Central memory CD8-positive, alpha-beta T cell (primary cell): ENCODE measurements at regions not wholly inside any gene's neighbourhood (a gene's known extent, or its start where the extent isn't known, plus 50 kb on each side); places are given as distances from the start of the nearest gene placed in this dataset.
"Not testable (repeated sequence)": the region's sequence is repeated elsewhere in the genome, so short reads cannot be mapped to it uniquely, and the experiment has no call there.

Experiments
- ATAC-seq: fragments of 150-1000 bp; cut with Tn5 transposase; replicated peaks from 2 replicates; pipeline ENCODE4 v1.10.0; 2022; ENCODE audit warnings: mild to moderate bottlenecking, moderate FRiP score, moderate number of reproducible peaks; ENCODE audit not compliant: poor library complexity, severe bottlenecking; ENCODE audit errors: extremely low read depth
- DNase-seq, 2 donors: peaks; one replicate each; pipeline ENCODE4 v3.0.0; 2021; ENCODE audit warnings: low spot score in 2 of 2
- H3K27ac Mint-ChIP-seq: one replicate; pipeline ENCODE4 v1.8.0; 2022; ENCODE audit warnings: low read depth, mild to moderate bottlenecking, moderate library complexity, mixed read lengths
- H3K27me3 Mint-ChIP-seq: one replicate; pipeline ENCODE4 v1.8.0; 2022; ENCODE audit warnings: mixed read lengths
- H3K36me3 Mint-ChIP-seq: one replicate; pipeline ENCODE4 v1.8.0; 2022; ENCODE audit warnings: mild to moderate bottlenecking, moderate library complexity, mixed read lengths; ENCODE audit not compliant: insufficient read depth
- H3K4me1 Mint-ChIP-seq: one replicate; pipeline ENCODE4 v1.8.0; 2022; ENCODE audit warnings: mixed read lengths
- H3K4me3 Mint-ChIP-seq: one replicate; pipeline ENCODE4 v1.8.0; 2022; ENCODE audit warnings: mild to moderate bottlenecking, moderate library complexity, mixed read lengths
- H3K9me3 Mint-ChIP-seq: one replicate; pipeline ENCODE4 v1.8.0; 2022; ENCODE audit warnings: mixed read lengths

GRCh38 chr5:90051756-90052155, 357.8 kb downstream of the CETN3 start:
- Mint-ChIP-seq H3K27me3 (no peaks in the 10 kb centered on the region), H3K36me3 (no peaks in the 10 kb centered on the region), H3K27ac (no peak overlapping the region), H3K9me3 (peaks cover 10% of the 10 kb centered on the region), H3K4me3 (no peak overlapping the region), H3K4me1 (no peaks in the 10 kb centered on the region)
- no peak for DNase-seq
- no peak for ATAC-seq

DNA sequence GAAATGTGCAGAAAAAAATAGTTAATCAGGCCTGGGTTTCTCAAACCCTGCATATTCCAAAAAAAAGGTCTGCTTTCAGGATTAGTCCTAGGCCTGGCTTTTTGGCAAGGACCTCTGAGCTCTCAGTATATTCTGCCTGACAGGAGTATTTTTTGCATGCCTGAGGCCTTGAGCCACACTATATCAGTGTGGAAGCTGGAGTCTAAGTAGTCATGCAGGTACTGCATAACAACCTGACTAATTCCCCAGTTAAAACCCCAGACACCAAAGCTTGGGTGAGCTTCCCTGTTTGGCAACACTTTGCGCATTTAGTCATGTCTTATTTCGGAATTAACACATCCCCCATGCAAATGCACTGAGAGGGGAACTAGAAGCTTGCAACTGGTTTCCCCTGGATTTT, 359.5 kb downstream of the CETN3 start:
- H3K36me3 Mint-ChIP-seq, result no peaks in the 10 kb centered on the region
- H3K9me3 Mint-ChIP-seq, result peaks cover 12% of the 10 kb centered on the region
- ATAC-seq (no peak), DNase-seq (no peak)
- no peaks in the 10 kb centered on the region for H3K4me1 Mint-ChIP-seq
- H3K27me3 Mint-ChIP-seq, result no peaks in the 10 kb centered on the region
- no peak overlapping the region for H3K4me3 Mint-ChIP-seq
- no peak overlapping the region for H3K27ac Mint-ChIP-seq

DNA sequence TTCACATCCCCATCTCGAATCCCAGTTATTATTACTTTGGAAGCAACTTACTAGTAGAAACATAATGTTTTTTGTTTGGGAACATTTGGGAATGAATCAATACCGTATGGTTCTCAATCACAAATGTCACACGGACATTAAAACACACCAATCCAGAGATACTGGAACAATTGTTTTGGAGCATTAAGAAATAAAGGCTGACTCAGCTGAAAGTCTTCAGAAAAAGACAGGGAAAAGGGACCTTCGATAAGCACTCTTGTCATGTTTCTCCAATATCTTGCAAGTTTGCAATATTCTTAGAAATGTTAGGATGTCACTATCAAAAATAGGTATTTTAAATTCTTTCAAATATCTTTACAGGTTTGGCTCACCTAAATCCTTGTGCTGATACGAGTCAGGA, 362.4 kb downstream of the CETN3 start:
- Mint-ChIP-seq H3K4me1 (no peaks in the 10 kb centered on the region), H3K27me3 (no peaks in the 10 kb centered on the region), H3K4me3 (no peak overlapping the region), H3K9me3 (peaks cover 21% of the 10 kb centered on the region), H3K36me3 (no peaks in the 10 kb centered on the region), H3K27ac (no peak overlapping the region)
- no peak for DNase-seq
- ATAC-seq, result no peak

DNA sequence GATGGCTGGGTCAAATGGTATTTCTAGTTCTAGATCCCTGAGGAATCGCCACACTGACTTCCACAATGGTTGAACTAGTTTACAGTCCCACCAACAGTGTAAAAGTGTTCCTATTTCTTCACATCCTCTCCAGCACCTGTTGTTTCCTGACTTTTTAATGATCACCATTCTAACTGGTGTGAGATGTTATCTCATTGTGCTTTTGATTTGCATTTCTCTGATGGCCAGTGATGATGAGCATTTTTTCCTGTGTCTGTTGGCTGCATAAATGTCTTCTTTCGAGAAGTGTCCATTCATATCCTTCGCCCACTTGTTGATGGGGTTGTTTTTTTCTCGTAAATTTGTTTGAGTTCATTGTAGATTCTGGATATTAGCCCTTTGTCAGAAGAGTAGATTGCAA, 369.5 kb downstream of the CETN3 start:
- DNase-seq, H3K27me3 Mint-ChIP-seq, H3K4me1 Mint-ChIP-seq, H3K27ac Mint-ChIP-seq, H3K36me3 Mint-ChIP-seq, H3K4me3 Mint-ChIP-seq, ATAC-seq: not testable (repeated sequence)
- H3K9me3 Mint-ChIP-seq, result peaks cover 26% of the 10 kb centered on the region

DNA sequence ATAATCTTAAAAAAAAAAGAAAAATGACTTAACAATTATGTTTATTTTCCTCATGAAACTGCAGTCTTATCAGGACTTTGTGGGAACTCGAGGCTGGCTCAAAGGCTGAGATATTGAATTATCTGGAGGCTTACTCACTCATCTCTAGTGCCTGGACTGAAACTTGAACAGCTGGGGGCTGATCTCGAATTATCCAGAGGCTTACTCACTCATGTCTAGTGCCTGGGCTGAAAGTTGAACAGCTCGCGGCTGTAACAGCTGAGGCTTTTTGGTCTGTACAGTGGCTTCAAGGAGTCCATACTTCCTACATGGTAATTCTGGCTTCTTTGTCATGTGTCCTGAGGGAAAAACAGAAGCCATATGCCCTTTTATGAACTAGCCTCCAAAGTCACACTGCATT, 371.9 kb downstream of the CETN3 start:
- Mint-ChIP-seq H3K27ac (no peak overlapping the region), H3K4me1 (no peaks in the 10 kb centered on the region), H3K9me3 (peaks cover 33% of the 10 kb centered on the region), H3K4me3 (no peak overlapping the region), H3K36me3 (no peaks in the 10 kb centered on the region), H3K27me3 (no peaks in the 10 kb centered on the region)
- DNase-seq, result no peak
- ATAC-seq, result no peak

- no peaks in the 10 kb centered on the region for H3K27me3 Mint-ChIP-seq
- peaks cover 9% of the 10 kb centered on the region for H3K9me3 Mint-ChIP-seq
- DNase-seq (no peak), ATAC-seq (no peak)
- no peak overlapping the region for H3K27ac Mint-ChIP-seq
- H3K4me1 Mint-ChIP-seq, result no peaks in the 10 kb centered on the region
- no peaks in the 10 kb centered on the region for H3K36me3 Mint-ChIP-seq
- no peak overlapping the region for H3K4me3 Mint-ChIP-seq
These were observed 386.9 kb downstream of the CETN3 start for GRCh38 chr5:90022711-90023053.

DNA sequence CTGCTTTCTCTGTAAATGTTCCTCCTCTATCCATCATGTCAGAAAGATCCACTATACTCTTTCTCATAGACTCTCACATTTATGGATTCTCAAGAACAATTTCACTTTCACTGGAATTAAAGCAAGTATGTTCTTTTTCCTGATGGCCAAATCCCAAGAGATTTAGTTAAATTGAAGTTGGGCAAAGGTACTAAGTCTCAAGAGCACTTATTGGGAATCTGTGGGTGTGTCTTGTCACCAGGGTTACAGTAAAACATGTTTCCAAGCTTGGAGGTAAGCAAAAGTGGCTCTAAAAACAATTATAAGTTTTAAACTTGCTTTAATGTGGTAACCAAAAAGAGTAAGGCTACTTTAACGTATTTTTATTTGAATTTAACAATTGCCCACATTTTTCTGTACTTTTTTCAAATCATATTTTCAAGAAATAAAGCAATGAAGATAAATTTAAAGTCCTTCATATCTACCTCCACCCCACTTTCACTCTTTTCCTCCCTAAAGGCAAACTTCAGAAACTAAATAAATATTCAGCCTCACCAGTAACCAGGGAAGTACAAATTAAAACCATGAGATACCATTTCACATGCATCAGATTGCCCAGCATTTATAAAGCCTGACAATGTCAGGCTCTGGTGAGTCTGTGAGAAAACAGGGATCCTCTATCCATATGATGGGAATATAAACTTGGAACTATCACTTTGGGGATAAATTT, 387.4 kb downstream of the CETN3 start:
- H3K4me3 Mint-ChIP-seq, result no peak overlapping the region
- H3K27ac Mint-ChIP-seq, result no peak overlapping the region
- H3K9me3 Mint-ChIP-seq, result peaks cover 9% of the 10 kb centered on the region
- H3K27me3 Mint-ChIP-seq, result no peaks in the 10 kb centered on the region
- no peaks in the 10 kb centered on the region for H3K4me1 Mint-ChIP-seq
- ATAC-seq, result no peak
- DNase-seq, result no peak
- no peaks in the 10 kb centered on the region for H3K36me3 Mint-ChIP-seq

DNA sequence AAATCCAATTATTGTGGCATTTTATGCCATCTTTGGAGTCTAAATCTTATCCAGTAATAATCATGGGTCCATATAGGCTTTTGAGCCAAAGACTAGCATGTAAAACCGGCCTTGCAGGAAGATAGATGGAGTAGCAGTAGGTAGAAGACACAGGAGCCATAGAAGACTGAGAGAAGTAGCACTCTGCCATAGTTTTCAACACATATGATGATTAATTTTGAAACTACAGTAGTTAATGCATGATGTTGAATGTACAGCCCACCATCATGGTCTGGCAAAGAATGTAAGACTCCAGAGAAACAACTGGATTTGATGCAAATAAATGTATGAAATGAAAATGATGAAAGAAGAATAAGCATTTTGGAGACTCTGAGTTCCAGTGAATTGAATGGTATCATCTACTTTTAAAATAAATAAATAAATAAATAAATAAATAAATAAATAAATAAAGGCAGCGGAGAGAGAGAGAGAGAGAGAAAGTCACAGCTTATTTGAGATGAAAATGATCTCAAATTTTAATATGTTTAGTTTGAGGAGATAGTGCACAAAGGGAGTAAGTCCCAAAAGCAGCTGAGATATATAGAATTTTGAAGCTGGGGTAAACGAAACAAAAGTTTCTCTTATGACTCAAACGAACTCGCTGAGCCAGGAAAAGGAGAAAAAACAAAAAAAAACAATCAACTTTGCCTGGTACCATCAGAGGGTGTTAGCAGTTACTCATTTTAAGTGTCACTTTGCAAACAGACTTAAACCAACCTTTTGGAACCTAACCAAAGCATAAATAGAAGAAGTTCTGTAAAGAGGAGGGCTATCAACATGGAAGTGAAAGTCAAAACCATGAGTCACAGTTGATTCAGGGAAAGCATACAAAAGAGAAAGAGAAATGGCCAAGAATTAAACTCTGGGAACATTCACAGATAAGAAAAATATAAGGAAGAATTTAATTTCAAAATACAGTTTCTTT, 388.7 kb downstream of the CETN3 start:
- Mint-ChIP-seq H3K36me3 (no peaks in the 10 kb centered on the region), H3K4me1 (no peaks in the 10 kb centered on the region), H3K27ac (no peak overlapping the region), H3K9me3 (peaks cover 13% of the 10 kb centered on the region), H3K27me3 (no peaks in the 10 kb centered on the region), H3K4me3 (no peak overlapping the region)
- no peak for ATAC-seq
- DNase-seq, result no peak

DNA sequence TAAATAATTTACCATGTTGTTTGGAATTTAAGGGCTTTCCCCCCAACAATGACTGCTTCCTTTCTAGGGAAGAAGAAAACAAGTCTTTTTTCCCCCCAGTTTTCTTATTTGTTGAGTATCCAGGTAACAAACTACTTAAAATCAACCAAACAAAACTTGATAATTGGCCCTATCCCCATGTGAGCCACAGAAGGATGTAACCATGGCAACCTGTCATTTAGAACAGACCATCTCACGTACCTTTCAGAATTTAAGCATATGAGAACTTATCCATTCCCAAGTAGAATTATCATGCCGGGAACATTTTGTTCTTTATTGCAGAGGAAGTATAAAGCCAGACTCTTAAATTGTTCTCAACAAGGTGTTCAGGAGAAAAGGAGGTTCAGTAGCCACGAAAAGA, 392.3 kb downstream of the CETN3 start:
- Mint-ChIP-seq H3K4me1 (no peaks in the 10 kb centered on the region), H3K27ac (no peak overlapping the region), H3K36me3 (no peaks in the 10 kb centered on the region), H3K9me3 (peaks cover 24% of the 10 kb centered on the region), H3K4me3 (no peak overlapping the region), H3K27me3 (no peaks in the 10 kb centered on the region)
- DNase-seq (no peak), ATAC-seq (no peak)

DNA sequence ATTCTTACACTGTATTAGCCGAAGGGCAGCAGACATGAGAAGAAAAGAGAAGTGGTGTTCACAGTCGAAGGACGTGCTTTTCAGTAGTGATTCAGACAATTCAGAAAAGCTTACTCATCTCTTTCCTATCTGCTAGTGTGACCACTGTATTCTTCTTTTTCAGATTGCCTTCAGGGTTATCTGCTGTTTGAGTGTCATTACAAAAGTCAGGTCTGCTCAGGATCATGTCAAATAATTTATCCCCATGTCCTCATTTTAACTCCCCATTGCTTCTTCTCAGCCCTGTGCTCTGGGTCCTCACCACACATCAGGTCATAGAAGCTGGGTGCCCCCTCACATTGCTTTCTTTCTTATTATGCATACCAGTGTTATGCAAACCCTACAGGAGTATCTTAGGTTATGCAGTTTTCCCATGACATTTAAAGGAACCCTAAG, 394.0 kb downstream of the CETN3 start:
- DNase-seq (no peak), ATAC-seq (no peak)
- Mint-ChIP-seq H3K9me3 (peaks cover 24% of the 10 kb centered on the region), H3K27me3 (no peaks in the 10 kb centered on the region), H3K4me1 (no peaks in the 10 kb centered on the region), H3K36me3 (no peaks in the 10 kb centered on the region), H3K27ac (no peak overlapping the region), H3K4me3 (no peak overlapping the region)

- no peaks in the 10 kb centered on the region for H3K4me1 Mint-ChIP-seq
- H3K36me3 Mint-ChIP-seq, result no peaks in the 10 kb centered on the region
- no peak overlapping the region for H3K27ac Mint-ChIP-seq
- DNase-seq (no peak), ATAC-seq (no peak)
- no peak overlapping the region for H3K4me3 Mint-ChIP-seq
- H3K9me3 Mint-ChIP-seq, result peaks cover 16% of the 10 kb centered on the region
- no peaks in the 10 kb centered on the region for H3K27me3 Mint-ChIP-seq
These were observed 395.1 kb downstream of the CETN3 start for GRCh38 chr5:90014420-90014819.

- no peak for DNase-seq
- ATAC-seq, result no peak
These were observed 409.2 kb downstream of the CETN3 start for GRCh38 chr5:90000351-90000750.

More at GRCh38 chr5:90000351-90000750, 409.2 kb downstream of the CETN3 start:
- Mint-ChIP-seq H3K27ac (no peak overlapping the region), H3K4me3 (no peak overlapping the region), H3K9me3 (peaks cover 15% of the 10 kb centered on the region), H3K4me1 (no peaks in the 10 kb centered on the region), H3K36me3 (peaks cover 2% of the 10 kb centered on the region), H3K27me3 (no peaks in the 10 kb centered on the region)
